GM12865 (cell line): ENCODE measurements at regions not wholly inside any gene's neighbourhood (a gene's known extent, or its start where the extent isn't known, plus 50 kb on each side); places are given as distances from the start of the nearest gene placed in this dataset.

Experiments used
- DNase-seq: peaks from one replicate; pipeline ENCODE4 v3.0.0; 2010; ENCODE audit warnings: low read depth
- H3K4me3 ChIP-seq: 2 replicates; pipeline ENCODE4 v1.5.1; 2011; ENCODE audit warnings: mild to moderate bottlenecking, low read depth, low read length, control low read depth
- TF ChIP-seq, protein P1 (sequence below): IDR thresholded peaks from 2 replicates; pipeline ENCODE4 v1.5.1; 2011; ENCODE audit warnings: low read length, control low read depth, low read depth, inconsistent platforms; ENCODE audit not compliant: insufficient read depth; ENCODE audit errors: missing control alignments

DNA sequence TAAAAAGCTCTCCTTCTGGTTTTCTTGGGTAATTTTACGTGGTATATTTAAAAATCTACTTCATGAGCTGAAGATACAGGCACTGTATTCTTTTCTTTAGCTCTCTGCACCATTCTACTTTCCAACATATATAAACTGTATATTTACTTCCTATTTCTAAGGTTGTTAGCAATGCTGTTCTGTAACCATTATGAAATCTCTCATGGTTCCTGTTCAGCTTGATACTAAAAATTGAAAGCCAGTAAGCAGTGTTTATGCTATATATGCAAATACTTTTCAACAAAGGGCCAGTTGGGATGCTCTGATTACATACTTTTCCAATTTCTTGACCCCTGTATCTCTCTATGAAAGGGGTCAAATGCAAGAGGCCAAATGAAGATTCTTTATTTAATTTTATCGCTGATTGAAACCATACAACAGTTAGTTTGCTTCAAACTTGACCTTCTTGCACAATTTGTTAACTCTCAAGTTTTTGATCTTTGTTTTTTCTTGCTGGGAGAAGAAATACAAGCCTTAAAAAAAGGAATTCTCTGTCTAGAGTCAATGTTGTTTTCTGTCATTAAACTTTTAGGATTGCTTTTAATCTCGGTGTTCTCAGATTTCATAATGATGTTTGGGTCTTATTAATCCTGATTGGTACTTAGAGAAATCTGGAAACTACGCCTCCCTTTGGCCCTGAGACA, 223.2 kb downstream of the PRL start:
- TF ChIP-seq, protein P1, sequence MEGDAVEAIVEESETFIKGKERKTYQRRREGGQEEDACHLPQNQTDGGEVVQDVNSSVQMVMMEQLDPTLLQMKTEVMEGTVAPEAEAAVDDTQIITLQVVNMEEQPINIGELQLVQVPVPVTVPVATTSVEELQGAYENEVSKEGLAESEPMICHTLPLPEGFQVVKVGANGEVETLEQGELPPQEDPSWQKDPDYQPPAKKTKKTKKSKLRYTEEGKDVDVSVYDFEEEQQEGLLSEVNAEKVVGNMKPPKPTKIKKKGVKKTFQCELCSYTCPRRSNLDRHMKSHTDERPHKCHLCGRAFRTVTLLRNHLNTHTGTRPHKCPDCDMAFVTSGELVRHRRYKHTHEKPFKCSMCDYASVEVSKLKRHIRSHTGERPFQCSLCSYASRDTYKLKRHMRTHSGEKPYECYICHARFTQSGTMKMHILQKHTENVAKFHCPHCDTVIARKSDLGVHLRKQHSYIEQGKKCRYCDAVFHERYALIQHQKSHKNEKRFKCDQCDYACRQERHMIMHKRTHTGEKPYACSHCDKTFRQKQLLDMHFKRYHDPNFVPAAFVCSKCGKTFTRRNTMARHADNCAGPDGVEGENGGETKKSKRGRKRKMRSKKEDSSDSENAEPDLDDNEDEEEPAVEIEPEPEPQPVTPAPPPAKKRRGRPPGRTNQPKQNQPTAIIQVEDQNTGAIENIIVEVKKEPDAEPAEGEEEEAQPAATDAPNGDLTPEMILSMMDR: no peak
- no peak overlapping the region for H3K4me3 ChIP-seq
- no peak for DNase-seq

DNA sequence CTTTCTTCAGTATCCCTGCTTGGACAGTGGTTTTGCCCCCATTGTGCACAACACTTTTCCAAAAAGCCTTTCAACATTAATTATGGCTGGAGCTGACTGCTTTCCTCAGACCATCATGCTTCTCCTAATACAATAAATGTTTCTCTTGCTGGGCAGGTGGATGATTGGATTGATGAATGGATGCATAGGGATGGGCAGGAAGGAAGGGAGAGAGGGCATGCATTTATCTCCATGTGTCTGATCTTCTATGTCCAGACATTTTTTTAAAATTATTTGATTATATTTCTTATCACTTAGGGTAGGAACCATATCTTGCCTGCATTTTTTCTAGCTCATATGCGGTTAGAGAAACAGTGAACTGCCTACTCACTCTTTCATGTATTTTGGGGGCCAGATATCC, 218.5 kb downstream of the PRL start:
- DNase-seq: no peak
- TF ChIP-seq, protein P1: no peak

DNA sequence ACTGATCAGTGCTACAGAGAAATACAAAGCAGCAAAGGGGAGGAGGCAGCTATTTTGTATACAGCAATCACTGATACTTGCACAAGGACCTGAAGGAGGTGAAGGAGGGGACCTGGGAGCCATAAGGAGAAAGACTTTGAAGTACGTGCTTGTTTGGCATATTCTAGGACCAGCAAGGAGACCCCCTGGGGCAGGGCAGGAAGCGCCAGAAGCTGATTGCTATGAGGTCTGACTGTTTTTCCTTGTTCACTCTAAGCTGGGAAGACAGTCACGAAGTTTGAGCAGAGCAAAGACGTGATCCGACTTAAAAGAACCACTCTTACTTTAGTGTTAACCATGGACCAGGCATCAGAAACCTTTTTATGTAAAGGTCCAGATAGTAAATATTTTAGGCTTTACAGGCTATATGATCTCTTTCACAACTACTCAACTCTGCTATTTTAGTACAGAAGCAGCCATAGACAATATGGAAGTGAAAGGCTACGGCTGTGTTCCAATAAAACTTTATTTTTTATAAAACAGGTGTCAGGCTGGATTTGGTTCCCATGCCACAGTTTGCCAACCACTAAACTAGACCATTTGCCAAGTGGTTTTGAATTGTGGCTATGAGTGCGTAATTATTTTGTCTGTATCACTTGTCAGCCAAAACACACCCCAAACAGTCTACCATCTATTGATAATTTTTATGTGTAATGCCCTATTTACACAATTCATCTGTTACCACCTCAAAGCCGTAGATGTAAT, 217.9 kb downstream of the PRL start:
- TF ChIP-seq, protein P1: no peak
- no peak overlapping the region for H3K4me3 ChIP-seq
- DNase-seq: no peak

More for the DNA sequence above, 218.5 kb downstream of the PRL start:
- no peak overlapping the region for H3K4me3 ChIP-seq

DNA sequence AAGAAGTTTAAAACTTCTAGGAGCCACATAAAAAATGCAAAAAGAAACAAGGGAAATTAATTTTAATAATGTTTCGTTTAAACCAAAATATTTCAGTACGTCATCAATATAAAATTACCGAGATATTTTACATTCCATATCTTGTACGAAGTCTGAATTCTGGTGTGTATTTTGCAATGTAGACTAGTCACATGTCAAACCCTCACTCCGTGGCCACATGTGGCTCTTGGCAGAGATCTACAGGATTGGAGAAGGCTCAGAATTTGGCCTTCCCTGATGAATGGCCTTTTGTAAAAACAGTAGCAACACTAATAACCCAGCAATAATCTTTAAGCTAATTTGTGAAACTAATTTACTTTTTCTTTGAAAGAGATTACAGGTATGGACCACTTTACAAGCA, 217.1 kb downstream of the PRL start:
- TF ChIP-seq, protein P1: no peak
- no peak for DNase-seq
- H3K4me3 ChIP-seq: no peak overlapping the region

DNA sequence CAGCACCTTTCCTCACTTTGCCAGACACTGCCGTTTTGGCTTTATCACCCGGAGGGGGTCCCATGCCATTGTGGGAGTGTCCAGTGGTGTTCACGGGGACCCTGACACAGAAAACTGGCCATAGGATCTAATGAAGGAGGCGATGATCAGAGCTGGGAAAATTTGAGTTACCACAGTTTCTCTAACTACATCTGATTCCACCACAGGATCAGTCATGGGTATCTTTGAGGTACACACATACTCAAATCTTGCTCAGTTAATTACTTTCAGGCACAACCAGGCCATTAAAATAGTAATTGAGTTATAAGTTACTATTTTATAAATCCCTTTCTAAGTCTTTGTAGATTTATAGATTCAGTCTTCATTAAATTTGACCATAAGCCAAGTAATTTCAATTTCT, 215.1 kb downstream of the PRL start:
- H3K4me3 ChIP-seq: no peak overlapping the region
- TF ChIP-seq, protein P1: no peak
- peak; percentile 47 for DNase-seq

DNA sequence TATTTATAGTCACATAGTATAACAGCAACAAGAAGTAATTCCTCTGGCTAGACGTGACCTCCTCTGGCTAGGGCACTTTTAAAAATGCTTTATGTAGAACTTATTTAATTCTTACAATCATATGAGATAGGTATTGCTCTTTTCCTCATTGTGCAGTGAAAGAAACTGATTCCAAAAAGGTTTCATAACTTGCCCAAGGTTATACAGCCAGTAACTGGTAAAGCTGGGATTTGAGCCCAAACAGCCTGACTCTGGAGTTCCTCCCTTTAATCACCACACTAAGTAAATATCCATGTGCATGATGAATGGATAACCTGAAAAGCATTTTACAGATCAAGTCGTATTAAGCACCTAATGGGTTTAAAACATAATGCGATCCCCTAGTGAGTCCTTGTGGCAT, 214.6 kb downstream of the PRL start:
- TF ChIP-seq, protein P1: no peak
- DNase-seq: no peak
- no peak overlapping the region for H3K4me3 ChIP-seq
